HK-2 (cell line): ENCODE measurements at regions not wholly inside any gene's neighbourhood (a gene's known extent, or its start where the extent isn't known, plus 50 kb on each side); places are given as distances from the start of the nearest gene placed in this dataset.

Experiments
- DNase-seq: peaks from one replicate; pipeline ENCODE4 v3.0.0-alpha.2; 2018; ENCODE audit not compliant: unreplicated experiment

- no peak for DNase-seq
Observed at GRCh38 chr2:30371028-30371689, 75.9 kb upstream of the LCLAT1 start.

- DNase-seq, result no peak
Observed at GRCh38 chr2:30371772-30372373, 75.2 kb upstream of the LCLAT1 start.

GRCh38 chr2:30372826-30373225, 74.2 kb upstream of the LCLAT1 start:
- no peak for DNase-seq

- no peak for DNase-seq
Observed at GRCh38 chr2:30373881-30374302, 73.2 kb upstream of the LCLAT1 start.

GRCh38 chr2:30374380-30374779, 72.7 kb upstream of the LCLAT1 start:
- DNase-seq, result no peak

- DNase-seq, result no peak
Observed at GRCh38 chr2:30375915-30376314, 71.1 kb upstream of the LCLAT1 start.

DNA sequence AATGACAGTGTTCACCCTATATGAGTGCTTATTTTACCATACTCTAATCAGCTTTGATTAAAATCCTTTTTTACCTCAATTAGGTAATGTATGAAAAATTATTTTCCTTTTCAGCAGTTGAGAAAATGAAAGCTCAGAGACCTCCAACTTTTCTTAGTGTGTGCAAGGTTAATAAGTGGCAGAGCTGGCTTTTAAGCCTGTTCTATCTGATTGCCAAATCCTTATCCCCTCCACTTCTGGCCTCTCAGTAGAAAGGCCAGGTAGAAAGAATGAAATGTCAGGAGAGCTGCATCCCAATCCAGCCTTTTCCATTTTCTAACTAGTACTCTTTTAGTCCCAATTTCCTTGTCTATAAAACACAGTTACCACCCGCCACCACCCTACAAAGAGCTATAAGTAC, 67.6 kb upstream of the LCLAT1 start:
- DNase-seq, result no peak

DNA sequence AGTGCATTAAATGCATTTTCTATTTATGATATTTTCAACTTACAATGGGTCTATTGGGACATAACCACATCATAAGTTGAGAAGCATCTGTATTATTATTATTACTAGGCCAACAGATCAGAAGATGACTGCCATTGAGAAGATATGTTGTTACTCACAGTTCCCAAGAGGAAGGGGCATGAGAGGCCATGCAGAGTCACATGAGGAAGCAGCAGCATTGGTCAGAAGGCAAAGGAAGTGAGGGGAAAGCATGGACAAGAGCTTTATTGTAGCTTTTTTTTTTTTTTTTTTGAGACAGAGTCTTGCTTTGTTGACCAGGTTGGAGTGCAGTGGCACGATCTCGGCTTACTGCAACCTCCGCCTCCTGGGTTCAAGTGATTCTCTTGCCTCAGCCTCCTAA, 66.2 kb upstream of the LCLAT1 start:
- no peak for DNase-seq

- DNase-seq, result no peak
Observed at GRCh38 chr2:30382162-30382783, 64.8 kb upstream of the LCLAT1 start.

DNA sequence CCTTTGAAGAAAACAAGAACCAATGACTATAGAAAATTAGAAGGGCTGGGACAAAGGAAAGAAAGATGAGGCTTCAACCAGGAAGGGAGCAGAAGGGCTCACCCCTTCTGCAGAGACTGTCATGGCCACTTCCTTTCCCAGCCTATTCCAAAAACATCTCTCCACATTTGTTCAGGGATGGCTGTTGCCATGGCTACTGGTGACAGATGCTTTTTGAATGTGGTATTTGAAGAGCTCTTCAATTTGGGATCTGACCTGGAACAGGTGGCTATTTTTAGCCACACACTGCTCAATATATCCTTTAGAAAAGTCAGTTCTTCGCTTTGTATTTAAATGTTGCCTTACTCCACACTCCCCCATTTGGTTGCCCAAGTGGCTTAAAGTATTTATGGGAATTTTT, 64.1 kb upstream of the LCLAT1 start:
- DNase-seq, result no peak

DNA sequence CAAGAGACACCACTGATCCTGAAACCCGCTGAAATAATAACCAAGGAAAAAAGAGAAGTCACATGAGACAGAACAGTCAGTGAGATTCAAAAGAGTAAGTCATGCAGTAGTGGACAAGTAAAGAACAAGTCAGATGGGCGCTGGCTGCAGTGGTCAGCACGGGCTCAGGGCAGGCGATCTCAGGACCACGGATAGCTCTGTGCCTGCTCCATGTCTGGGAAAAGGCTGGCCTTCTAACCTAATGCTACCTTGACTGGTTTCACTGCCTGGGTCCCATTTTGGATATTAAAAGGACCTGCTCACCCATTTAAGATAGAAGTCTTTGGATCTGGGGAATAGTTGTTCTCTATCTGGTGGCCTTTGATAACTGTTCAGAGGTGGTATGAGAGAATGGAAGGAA, 61.7 kb upstream of the LCLAT1 start:
- DNase-seq, result peak; percentile 29

- DNase-seq, result no peak
Observed at GRCh38 chr2:30392097-30392496, 54.9 kb upstream of the LCLAT1 start.

DNA sequence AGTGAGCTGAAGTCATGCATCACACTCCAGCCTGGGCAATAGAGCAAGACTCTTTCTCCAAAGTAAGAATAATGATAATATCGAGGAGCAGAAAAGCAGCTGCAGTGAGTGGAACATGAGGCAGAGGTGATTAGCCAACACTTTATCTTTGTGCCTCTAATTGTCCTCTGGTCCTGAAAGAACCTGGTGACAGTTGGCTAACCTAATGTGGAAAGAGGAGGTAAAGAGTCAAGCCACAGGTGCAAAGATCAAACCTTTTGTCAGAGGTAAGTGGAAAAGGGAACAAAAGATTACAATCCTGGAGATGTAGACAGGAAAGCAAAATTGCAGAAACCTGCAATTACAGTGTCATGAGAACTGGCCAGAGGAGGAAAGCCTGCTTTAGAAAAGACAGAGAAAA, 53.5 kb upstream of the LCLAT1 start:
- DNase-seq, result no peak

GRCh38 chr2:30394096-30394495, 53.0 kb upstream of the LCLAT1 start:
- no peak for DNase-seq

- DNase-seq, result no peak
Observed at GRCh38 chr2:30396436-30397232, 50.4 kb upstream of the LCLAT1 start.
